Right atrium auricular region (tissue), 2 donors: ENCODE measurements at regions not wholly inside any gene's neighbourhood (a gene's known extent, or its start where the extent isn't known, plus 50 kb on each side); places are given as distances from the start of the nearest gene placed in this dataset.

ENCODE experiments used
- DNase-seq: peaks from one replicate; pipeline ENCODE4 v3.0.0-alpha.2; 2019; ENCODE audit warnings: low spot score
- H3K27ac ChIP-seq, 2 donors: fragments of 200-600 bp; sonication (generic); 1 replicate in 1 of 2; 2 replicates in 1 of 2; pipeline ENCODE4 v1.5.1; 2016 to 2019
- H3K27me3 ChIP-seq, 2 donors: fragments of 200-600 bp; sonication (generic); one replicate each; pipeline versions ENCODE4 v1.5.1 to v1.6.0; 2017 to 2019
- H3K36me3 ChIP-seq: fragments of 200-600 bp; sonication (generic); one replicate; pipeline ENCODE4 v1.5.1; 2016
- H3K4me1 ChIP-seq, 2 donors: fragments of 200-600 bp; sonication (generic); one replicate each; pipeline versions ENCODE4 v1.5.1 to v1.6.0; 2017 to 2019
- H3K4me3 ChIP-seq, 2 donors: fragments of 200-600 bp; sonication (generic); 1 replicate in 1 of 2; 2 replicates in 1 of 2; pipeline ENCODE4 v1.5.1; 2017 to 2019; ENCODE audit warnings: mild to moderate bottlenecking in 1 of 2, moderate library complexity in 1 of 2
- H3K9me3 ChIP-seq, 2 donors: fragments of 200-600 bp; sonication (generic); one replicate each; pipeline ENCODE4 v1.5.1; 2019
- CTCF ChIP-seq, 2 donors: fragments of 200-600 bp; sonication (generic); IDR thresholded peaks; one replicate each; pipeline ENCODE4 v1.5.1; 2019; ENCODE audit warnings: antibody characterized with exemption in 2 of 2

GRCh38 chr2:71930049-71930681 is 217.5 kb downstream of the CYP26B1 start:
- no peak for DNase-seq
- H3K4me3 ChIP-seq, result no peak overlapping the region
- no peak overlapping the region for H3K27ac ChIP-seq
- no peaks in the 10 kb centered on the region for H3K36me3 ChIP-seq
- no peaks in the 10 kb centered on the region for H3K9me3 ChIP-seq
- H3K27me3 ChIP-seq, result no peaks in the 10 kb centered on the region
- no peaks in the 10 kb centered on the region for H3K4me1 ChIP-seq
- TF ChIP-seq CTCF (IDR thresholded peaks at IDR 0.05), result no peak

GRCh38 chr2:71929482-71929772 is 218.2 kb downstream of the CYP26B1 start:
- Histone ChIP-seq H3K27ac (no peak overlapping the region), H3K4me3 (no peak overlapping the region), H3K9me3 (no peaks in the 10 kb centered on the region), H3K36me3 (no peaks in the 10 kb centered on the region), H3K27me3 (no peaks in the 10 kb centered on the region), H3K4me1 (no peaks in the 10 kb centered on the region)
- no peak for DNase-seq
- TF ChIP-seq CTCF (IDR thresholded peaks at IDR 0.05), result no peak

GRCh38 chr2:71928734-71929481 is 218.8 kb downstream of the CYP26B1 start:
- no peaks in the 10 kb centered on the region for H3K36me3 ChIP-seq
- no peaks in the 10 kb centered on the region for H3K27me3 ChIP-seq
- no peak overlapping the region for H3K4me3 ChIP-seq
- DNase-seq, result no peak
- no peaks in the 10 kb centered on the region for H3K4me1 ChIP-seq
- H3K27ac ChIP-seq, result no peak overlapping the region
- no peaks in the 10 kb centered on the region for H3K9me3 ChIP-seq
- no peak for TF ChIP-seq CTCF (IDR thresholded peaks at IDR 0.05)

GRCh38 chr2:71927757-71928715 is 219.6 kb downstream of the CYP26B1 start:
- H3K4me3 ChIP-seq, result no peak overlapping the region
- no peaks in the 10 kb centered on the region for H3K4me1 ChIP-seq
- H3K27me3 ChIP-seq, result no peaks in the 10 kb centered on the region
- DNase-seq, result no peak
- no peak overlapping the region for H3K27ac ChIP-seq
- H3K9me3 ChIP-seq, result no peaks in the 10 kb centered on the region
- TF ChIP-seq CTCF (IDR thresholded peaks at IDR 0.05), result no peak
- no peaks in the 10 kb centered on the region for H3K36me3 ChIP-seq

- no peaks in the 10 kb centered on the region for H3K4me1 ChIP-seq
- no peak for DNase-seq
- no peak overlapping the region for H3K27ac ChIP-seq
- H3K9me3 ChIP-seq, result no peaks in the 10 kb centered on the region
- H3K27me3 ChIP-seq, result no peaks in the 10 kb centered on the region
- H3K4me3 ChIP-seq, result no peak overlapping the region
- H3K36me3 ChIP-seq, result no peaks in the 10 kb centered on the region
- no peak for TF ChIP-seq CTCF (IDR thresholded peaks at IDR 0.05)
Observed at GRCh38 chr2:71926876-71927756, 220.5 kb downstream of the CYP26B1 start.
